CD4-positive, alpha-beta T cell treated with Interleukin-6 for 4 hours (primary cell): ENCODE measurements at regions not wholly inside any gene's neighbourhood (a gene's known extent, or its start where the extent isn't known, plus 50 kb on each side); places are given as distances from the start of the nearest gene placed in this dataset.

Experiments
- DNase-seq: peaks from one replicate; pipeline ENCODE4 v3.0.0-alpha.2; 2020; ENCODE audit warnings: mixed read lengths

DNA sequence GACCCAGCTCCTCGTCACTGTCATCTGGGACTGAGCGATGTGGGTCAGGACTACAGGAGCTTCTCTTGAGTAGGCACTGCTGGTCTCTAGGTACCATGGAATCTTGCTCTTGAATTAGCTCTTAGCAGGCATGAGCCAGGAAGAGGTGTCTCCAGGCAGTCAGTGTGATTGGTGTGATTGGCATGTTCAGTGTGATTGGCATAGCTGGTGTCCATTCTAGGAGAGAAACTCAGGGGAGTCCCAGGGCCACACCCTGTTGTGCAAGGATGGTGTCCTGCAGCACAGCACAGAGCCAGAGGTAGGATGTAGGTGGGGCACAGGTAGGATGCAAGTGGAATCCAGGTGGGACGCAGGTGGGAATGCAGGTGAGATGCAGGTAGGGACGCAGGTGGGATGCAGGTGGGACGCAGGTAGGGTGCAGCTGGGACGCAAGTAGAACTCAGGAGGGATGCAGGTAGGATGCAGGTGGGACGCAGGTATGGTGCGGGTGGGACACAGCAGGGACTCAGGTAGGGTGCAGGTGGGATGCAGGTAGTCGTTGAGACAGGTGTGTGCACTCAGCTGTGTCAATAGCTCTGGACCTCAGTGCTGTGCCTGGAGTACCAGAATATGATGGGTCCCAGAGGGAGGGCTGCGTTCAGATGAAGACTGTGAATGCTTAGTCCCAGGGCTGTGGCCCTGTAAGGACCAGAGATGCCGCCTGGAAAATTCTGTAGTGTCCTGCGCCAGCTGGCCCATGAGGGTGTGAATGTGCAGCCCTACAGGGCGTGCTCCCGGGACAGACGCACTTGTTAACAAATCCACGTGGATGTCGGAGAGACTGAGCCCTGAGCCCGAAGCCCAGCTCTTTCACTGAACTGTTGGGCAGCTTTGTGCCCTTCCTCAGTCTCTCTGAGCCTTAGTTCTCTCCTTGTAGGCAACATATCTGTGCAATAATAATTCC, 248.2 kb upstream of the PITRM1 start:
- no peak for DNase-seq

DNA sequence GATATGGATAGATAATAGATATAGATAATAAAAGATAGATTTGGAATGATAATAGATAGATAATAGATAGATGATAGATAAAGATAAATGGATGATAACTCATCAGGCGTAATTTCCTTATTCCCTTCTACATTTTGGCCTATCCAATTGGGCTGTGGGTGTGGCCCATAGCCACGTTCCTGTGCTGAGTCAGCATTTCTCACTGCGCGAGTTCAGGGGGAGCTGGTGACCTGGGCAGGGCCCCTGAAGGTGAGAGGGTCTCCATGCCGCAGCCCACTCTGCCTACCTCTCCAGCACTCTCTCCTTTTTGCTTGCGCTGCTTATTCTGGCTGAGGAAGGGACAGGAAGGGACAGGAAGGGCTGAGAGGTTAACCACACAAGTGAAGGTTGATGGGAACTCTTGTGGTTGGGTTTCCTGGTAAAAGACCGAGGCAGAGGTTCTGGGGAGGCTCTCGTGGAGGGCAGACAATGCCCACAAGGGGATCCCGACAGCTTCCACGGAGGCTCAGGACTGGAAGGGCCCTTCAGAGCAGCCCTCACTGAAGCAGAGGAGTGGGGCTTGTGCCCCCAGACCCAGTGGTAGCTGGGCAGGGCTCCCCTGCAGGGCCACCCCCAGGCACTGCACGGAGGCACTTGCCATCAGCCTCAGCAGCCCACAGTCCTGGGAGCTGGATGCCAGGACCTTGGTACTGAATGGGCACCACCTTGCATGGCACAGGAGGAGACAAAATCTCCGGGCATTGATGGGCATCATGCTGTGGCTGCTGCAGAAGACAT, 247.3 kb upstream of the PITRM1 start:
- DNase-seq: no peak

DNA sequence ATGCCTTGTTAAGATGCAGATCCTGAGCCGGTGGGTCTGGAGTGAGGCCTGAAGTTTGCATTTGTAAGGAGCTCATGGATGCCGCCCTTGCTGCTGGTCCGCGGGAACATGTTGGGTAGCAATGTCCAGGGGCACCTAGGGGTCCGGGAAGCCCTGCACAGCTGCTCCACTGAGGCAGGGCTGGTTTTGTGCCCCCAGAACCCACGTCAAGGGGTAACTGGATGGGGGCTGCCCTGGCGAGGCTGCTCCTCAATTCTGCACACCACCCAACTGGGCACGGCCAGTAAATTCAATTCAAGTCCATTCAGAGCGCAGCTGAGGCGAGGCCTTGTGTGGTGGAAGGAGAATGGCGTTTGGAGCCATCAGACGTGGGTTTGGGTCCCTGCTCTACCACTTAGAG, 246.3 kb upstream of the PITRM1 start:
- no peak for DNase-seq

DNA sequence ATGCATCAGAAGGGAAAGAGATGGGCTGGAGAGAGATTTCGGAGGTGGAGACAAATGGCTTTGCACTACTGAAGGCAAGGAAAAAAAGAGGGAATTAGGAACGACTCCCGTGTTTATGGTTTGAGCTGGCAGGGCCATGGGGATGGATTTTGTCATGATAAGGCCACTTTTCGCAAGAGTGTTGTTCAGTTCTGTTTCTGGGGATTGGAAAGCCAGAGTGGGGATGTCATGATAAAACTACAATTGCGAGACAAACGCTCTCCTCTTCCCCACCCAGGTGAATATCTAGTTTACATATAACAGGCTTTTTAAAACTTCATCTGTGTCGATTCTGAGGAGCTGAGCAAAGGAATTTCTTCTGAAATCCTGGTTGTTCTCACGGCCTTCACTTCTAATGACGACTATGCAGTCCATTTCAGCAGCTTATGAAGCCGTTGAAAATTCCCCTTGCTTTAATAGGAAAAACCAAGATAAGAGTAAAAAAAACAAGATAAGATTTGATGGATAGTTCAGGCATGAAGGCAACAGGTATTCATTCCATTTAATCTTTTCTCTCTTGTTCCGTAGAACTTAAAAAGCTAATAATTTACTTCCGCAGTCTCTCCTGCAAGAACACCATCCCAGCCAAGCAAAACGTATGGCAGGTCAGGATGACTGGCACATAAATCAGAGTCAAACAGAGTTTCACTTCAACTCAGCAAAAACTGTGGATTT, 245.6 kb upstream of the PITRM1 start:
- DNase-seq: no peak

DNA sequence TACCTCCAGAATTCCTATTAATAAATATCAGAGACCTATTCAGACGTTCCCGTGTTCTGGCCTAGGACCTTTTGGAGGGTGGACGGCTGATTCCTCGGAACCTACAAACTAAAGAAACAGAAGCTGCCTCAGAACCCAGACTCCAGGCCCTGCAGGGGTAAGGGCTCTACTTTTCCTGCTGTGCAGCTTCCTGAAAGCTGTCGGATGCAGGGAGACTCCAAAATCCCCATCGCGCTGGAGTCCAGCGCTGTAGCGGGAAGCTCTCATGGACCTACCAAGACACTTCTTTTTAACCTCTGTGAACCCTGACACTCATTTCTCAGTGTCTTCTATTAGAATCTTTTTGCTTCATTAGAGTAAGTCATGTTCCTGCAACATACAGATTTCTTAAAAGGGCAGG, 244.5 kb upstream of the PITRM1 start:
- no peak for DNase-seq

DNA sequence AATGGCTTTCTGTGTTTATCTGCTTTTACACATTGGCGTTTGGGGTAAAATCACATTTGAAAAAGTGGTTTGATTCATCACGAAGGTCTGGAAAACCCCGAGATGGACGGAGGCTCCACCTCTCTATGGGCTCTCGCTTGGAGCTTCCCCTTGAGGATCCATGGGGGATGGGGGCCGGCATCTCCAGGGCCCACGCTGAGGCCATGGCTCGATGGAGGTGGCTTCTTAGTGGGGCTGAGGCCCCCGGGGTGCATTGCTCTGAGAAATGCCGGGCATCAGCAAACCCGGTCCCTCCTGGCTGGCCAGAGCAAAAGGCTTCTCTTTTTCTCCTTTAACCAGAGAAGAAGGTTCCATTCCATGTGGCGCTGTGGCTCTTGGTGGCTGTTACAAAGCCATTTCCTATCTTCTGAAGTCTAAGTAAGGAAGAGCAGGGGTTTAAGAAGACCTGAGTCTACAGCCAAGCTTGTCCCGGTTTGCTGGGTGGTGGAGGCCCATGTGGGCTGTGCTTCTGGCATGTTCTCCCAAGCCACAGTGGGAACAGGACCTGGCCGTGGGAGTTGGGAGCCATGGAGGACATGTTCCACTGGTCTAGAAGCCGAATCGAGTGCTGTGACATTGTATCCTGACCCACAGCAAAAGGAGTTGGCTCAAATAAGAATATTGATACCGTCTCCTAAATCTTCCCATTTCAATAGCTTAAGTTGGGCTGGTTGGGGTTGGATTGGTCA, 243.5 kb upstream of the PITRM1 start:
- DNase-seq: no peak

DNA sequence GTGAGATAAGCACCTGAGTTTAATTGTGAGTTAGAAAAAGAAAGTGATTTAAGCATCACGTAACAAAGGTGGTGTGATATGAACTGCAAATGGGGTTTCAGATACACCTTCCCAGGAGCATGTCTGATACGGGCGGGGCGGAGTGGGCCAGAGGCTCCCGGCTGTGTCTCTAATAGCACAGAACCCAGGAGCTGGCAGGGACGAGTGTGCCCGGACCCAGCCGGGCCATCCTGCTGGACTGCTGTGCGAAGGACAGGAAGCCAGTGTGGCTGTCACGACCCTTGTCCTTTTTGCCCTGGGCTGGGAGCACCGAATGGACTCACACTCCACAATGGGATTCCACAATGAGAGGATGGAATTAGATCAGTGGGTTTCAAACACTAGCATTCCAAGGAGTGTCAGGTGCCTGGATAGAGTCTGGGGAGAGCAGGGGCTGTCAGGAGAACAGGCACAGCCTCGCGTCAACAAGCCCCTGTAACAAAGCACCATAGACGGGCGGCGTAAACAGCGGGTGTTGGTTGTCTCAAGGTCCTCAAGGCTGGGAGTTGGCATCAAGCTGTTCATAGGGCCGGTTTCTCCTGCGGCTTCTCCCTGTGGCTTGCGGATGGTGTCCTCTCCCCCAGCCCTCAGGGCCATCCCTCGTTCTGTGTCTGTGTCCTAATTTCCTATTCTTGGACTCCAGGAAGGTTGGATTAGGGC, 242.6 kb upstream of the PITRM1 start:
- no peak for DNase-seq

DNA sequence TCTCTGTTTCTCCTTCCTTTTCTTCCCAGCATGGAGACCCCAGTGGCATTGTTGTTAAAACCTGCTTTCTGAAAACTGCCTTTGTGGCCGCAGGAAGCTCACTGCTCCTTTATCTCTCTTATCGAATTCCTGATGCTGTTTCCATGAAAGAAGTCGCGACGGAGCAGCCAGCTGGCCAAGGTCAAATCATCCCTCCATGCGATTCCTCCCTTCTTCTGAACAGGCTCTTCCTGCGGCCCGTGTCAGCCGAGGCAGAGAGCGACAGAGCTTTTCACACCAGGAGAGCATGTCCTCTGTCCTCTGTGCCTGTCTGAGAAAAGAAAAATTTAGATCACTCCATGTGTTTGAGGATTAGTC, 242.1 kb upstream of the PITRM1 start:
- no peak for DNase-seq

DNA sequence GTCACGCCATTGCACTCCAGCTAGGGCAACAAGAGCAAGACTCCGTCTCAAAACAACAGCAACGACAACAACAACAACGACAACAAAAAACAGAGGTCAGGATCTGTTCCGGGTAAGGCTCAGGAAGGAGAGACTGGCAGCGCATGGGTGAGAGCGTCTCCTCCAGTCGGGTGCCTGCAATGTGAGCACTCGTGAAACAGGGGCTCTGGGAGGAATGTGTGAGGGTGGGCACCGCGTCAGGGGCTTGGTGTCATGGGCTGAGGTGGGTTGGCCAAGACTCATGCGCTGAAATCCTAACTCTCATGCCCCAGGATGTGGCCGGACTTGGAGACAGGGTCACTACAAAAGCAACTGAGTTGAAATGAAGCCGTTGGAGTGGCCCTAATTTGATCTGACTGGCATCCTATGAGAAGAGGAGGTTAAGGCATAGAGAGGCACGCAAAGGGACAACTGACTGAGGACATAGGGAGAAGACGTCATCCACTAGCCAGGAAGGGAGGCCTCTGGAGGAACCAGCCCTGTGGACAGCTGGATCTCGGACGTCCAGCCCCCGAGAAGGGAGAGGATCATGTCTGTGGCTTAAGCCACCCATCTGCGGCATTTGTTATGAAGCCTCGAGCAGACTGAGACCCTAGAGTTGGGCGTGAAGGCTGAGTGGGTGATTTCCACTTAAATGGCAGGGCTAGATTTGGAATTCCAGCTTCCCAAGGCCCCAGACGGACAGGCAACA, 241.5 kb upstream of the PITRM1 start:
- DNase-seq: no peak

DNA sequence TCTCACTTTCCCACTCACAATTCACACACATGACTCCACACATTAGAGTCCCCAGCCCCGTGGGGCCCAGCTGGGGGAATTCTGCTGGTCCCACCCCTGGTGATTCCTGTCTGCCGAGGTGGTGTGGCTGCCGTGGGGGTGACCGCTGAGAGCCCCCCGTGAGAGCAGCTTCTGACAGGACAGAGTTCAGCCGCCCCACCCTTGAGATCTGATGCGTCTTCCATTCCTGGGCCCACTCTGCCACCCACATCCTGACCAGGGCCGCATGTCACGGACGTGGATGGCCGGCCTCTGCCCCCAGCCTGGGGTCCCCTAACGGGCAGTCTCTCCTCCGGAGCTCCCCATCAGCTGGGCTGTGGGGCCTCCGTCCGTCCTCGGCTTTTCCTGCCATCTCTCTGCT, 240.1 kb upstream of the PITRM1 start:
- no peak for DNase-seq

DNA sequence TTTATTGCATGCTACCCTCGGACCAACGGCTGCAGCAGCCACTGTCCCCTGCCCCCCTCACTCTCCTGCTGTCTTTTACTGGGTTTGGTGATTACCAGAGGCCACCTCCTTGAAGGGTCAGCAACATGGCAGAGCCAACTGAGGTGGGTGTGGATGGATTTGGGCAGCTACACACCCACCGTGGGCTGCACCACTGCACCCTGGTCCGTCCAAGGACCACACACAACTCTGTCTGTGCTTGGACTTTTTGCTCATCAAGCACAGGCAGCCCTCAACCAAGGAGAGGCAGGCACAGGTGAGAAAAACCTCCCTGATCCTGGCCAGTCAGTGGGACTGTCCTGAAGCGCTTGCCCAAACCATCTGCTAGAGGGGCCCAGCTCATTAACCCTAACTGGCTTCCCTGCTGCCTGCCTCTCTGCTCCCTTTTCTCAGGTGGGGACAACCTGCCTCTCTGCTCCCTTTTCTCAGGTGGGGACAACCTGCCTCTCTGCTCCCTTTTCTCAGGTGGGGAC, 239.5 kb upstream of the PITRM1 start:
- DNase-seq: no peak

DNA sequence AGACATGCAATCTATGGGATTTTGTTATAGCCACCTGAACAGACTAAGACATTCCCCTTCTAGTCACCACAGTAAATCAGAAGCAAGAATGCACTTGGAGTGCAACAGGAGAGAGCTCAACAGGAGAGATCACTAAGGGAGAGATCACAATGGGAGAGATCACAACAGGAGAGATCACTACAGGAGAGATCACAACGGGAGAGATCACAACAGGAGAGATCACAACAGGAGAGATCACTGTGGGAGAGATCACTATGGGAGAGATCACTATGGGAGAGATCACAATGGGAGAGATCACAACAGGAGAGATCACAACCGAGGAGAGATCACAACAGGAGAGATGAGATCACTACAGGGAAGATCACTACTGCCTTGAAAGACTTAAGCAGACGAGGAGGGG, 238.5 kb upstream of the PITRM1 start:
- DNase-seq: no peak

DNA sequence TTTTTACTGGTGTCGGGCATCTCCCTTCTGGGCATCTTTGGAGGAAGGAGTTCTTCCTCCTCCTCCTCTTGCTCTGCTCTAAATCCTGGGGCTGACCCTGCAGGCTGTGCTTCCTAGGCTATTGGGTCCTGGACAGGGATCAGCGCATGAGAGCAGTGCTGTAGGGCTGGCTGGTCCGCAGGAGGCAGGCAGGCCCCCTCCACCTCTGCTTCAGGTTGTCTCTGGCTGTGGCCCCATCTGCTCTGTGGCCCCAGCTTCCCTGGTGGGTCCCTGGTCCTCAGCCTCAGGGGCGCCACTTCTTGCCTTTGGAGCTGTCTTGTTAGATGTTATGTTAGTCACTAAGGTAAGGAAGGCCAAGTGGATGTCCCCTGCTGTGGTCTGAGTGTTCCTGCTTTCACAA, 237.3 kb upstream of the PITRM1 start:
- DNase-seq: no peak

DNA sequence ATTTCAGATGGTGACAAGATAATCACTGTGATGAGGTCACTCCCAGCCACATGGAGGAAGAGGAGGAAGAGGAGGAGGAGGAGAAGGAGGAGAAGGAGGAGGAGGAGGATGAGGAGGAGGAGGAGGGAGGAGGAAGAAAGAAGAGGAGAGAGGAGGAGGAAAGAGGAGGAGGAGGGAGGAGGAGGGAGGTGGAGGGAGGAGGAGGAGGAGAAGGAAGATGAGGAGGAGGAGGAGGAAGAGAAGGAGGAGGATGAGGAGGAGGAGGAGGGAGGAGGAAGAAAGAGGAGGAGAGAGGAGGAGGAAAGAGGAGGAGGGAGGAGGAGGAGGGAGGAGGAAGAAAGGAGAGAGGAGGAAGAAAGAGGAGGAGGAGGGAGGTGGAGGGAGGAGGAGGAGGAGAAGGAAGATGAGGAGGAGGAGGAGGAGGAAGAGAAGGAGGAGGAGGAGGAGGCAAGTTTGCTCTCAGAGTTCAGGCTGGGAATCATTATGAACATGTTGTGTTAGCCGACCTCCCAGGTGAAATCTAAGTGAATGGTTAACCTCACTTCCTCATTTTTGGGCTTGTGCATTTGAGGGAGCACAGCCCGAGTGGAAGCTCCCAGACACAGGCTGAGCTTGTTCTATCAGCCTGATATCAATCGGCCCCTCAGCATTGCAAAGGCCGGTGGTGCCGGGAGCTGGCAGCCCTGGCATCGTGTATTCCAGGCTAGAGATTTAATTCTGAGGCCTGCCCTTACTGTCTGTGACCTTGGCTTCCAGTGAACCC, 236.2 kb upstream of the PITRM1 start:
- DNase-seq: no peak

DNA sequence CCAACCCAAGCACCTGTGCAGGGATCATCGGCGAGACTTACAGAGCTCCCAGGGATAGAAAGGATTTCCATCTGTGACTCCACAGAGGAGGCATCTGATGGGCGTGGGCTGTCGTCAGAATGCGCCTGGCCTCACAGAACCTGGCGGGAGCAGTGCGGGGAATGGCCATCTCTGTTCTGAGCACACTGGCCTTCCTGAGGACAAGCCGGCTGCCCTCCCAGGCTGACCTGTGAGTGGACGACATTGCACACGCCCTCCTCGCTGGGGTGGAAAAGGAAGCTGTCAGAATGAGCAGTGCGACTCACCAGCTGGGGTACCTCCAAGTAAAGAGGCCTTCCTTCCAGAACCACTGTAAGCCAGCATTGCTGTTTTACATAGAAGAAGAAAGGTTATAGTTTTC, 234.6 kb upstream of the PITRM1 start:
- DNase-seq: no peak

DNA sequence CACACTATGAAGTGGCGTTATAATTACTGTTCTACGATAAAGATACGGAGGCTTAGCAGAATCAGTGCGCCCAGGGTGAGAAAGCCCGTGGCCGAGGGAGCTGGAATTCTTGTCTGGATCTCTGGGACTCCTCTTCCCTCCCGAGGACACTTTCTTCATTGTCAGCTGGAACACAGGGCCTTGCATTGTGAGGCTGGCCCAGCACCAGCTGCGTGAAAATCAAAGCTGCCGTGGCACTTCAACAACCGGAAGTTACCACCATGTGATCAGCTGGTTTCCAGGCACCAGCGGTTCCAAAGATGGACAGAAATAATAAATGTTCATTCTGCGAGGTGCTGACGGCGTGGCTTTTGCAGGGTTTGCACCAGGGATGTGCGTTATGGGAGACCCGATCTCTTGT, 234.0 kb upstream of the PITRM1 start:
- DNase-seq: no peak

DNA sequence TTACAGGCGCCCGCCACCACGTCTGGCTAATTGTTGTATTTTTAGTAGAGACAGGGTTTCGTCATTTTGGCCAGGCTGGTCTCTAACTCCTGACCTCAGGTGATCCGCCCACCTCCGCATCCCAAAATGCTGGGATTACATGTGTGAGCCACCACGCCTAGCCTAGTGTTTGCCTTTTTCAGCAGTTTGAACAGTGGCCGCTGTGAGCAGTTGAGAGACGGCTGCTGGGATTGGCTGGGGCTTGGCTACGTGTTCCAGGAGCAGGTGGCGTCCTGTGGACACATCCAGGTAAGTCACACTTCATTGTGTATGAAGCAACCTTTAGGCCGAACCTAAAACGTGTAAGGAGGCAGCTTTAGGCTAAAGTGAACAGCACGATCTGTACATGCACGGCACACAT, 231.8 kb upstream of the PITRM1 start:
- no peak for DNase-seq

DNA sequence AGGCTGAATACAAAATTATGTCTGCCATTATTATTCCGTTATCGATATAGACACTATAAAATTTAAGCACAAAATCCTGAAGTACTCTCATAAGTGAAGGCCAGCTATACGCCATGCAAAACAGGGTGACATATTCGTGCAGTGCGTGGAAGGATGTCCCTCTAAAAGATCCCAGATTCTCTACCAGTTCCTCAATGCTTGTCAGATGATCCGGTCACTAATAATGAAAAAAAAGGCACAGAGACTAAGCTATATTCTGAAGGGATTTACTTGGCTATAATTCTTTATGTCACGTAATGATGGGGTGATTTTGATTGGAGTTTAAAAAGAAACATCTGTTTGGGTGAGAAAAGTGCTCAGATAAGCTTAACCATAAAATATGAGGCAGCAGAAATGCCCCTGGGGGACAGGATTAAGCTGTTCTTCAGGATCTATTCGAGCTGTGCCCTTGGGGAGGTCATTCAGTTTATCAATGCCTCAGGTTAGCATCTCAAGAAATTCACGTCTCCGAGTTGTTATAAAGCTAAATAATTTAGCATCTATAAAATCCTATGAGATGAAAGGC, 229.7 kb upstream of the PITRM1 start:
- no peak for DNase-seq

DNA sequence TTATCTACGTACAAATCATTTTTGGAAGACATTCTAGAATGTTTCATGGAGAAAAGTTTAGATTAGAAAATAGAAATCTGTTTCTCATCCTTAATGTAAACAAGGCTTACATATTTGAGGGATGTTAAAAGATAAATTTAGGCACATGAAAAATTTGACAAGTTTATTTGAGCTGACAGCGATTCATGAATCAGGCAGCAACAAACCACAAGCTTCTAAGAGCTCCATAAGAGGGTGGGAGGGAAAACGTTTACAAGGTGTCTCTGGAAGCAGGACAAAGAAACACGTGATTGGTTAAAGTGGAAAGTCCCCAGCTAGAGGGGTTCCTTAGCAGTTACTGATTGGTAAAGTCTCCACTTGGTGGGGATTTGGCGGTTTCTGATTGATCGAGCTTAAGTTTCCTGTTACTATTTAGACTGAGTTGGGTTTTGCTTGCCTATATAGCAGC, 228.9 kb upstream of the PITRM1 start:
- DNase-seq: no peak

DNA sequence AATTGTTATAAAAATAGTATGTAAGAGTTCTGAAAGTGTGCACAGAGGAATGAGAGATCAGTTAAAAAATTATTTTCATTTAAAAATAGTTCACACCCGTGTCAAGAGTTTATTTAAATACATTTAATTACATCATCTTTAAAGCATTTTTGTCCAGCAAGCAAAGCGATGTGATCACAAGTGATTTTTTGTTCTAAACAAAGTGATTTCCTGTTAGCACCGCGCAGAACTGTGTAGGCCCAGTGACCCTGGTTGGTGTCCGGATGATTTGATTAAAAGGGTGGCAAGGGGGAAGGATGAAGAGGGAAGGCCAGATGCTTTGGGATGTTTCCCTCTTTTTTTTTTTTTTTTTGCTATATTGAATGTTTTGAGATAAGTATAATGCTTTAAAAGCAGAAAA, 227.8 kb upstream of the PITRM1 start:
- DNase-seq: no peak
